OCI-LY3 (cell line): ENCODE measurements at regions not wholly inside any gene's neighbourhood (a gene's known extent, or its start where the extent isn't known, plus 50 kb on each side); places are given as distances from the start of the nearest gene placed in this dataset.
"Not testable (repeated sequence)": the region's sequence is repeated elsewhere in the genome, so short reads cannot be mapped to it uniquely, and the experiment has no call there.

Experiments
- CTCF ChIP-seq: fragments of 200-600, 300-600 bp; sonication (generic); IDR thresholded peaks from 2 replicates; pipeline ENCODE4 v1.5.1; 2014; ENCODE audit warnings: antibody characterized with exemption, low read length, low read depth
- EZH2phosphoT487 ChIP-seq: fragments of 200-600 bp; shearing (Covaris generic); IDR thresholded peaks from 2 replicates; pipeline ENCODE4 v1.6.1; 2018; ENCODE audit warnings: antibody characterized with exemption, mixed run types, low read depth

DNA sequence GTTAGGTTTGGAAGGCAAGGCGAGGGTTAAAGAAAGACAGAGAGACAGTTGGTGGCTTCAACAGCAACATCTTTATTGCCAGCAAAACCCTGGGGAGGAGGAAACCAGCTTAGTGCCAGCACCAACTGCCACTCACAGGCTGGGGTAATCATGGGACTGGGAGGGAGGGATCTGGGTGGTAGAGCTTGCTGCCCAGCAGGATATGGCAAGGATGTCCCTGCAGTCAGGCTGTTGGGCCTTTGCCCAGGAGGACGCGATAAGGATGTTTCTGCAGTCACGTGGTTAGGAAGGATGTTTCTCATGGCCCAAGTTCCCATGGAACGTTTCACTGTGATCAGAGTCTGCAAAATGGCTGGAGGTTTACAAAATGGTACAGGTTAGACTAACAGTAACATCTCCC is 233.5 kb downstream of the POTED start:
- not testable (repeated sequence) for TF ChIP-seq CTCF, EZH2phosphoT487
